ENCODE measurements at regions not wholly inside any gene's neighbourhood (a gene's known extent, or its start where the extent isn't known, plus 50 kb on each side); places are given as distances from the start of the nearest gene placed in this dataset.

- 54% methylated on average over 3 of the region's 3 CpGs for WGBS
- Histone ChIP-seq H3K4me3 (no peak overlapping the region), H3K36me3 (no peaks in the 10 kb centered on the region), H3K9me3 (no peaks in the 10 kb centered on the region), H3K27ac (no peak overlapping the region), H3K4me1 (no peaks in the 10 kb centered on the region), H3K27me3 (no peaks in the 10 kb centered on the region)
- TF ChIP-seq EP300 (IDR thresholded peaks at IDR 0.05) (no peak), POLR2AphosphoS5 (IDR thresholded peaks at IDR 0.05) (no peak), CTCF (IDR thresholded peaks at IDR 0.05) (no peak), POLR2A (IDR thresholded peaks at IDR 0.05) (no peak)
- DNase-seq (ENCODE audit: low spot score in 2 of 2), result no peak
Measured at GRCh38 chr7:15086131-15086611, 183.6 kb upstream of the DGKB start.

- Histone ChIP-seq H3K4me1 (no peaks in the 10 kb centered on the region), H3K36me3 (no peaks in the 10 kb centered on the region), H3K9me3 (no peaks in the 10 kb centered on the region), H3K27me3 (no peaks in the 10 kb centered on the region), H3K4me3 (no peak overlapping the region), H3K27ac (no peak overlapping the region)
- TF ChIP-seq EP300 (IDR thresholded peaks at IDR 0.05) (no peak), POLR2A (IDR thresholded peaks at IDR 0.05) (no peak), CTCF (IDR thresholded peaks at IDR 0.05) (no peak), POLR2AphosphoS5 (IDR thresholded peaks at IDR 0.05) (no peak)
- DNase-seq (ENCODE audit: low spot score in 2 of 2), result no peak
Measured at GRCh38 chr7:15085366-15085765, 182.8 kb upstream of the DGKB start.

- H3K4me1 ChIP-seq, result no peaks in the 10 kb centered on the region
- 52% methylated on average over 5 of the region's 5 CpGs for WGBS
- H3K27ac ChIP-seq, result no peak overlapping the region
- H3K36me3 ChIP-seq, result no peaks in the 10 kb centered on the region
- DNase-seq (ENCODE audit: low spot score in 2 of 2), result no peak
- H3K9me3 ChIP-seq, result no peaks in the 10 kb centered on the region
- H3K27me3 ChIP-seq, result no peaks in the 10 kb centered on the region
- TF ChIP-seq POLR2A (IDR thresholded peaks at IDR 0.05) (no peak), CTCF (IDR thresholded peaks at IDR 0.05) (no peak), POLR2AphosphoS5 (IDR thresholded peaks at IDR 0.05) (no peak), EP300 (IDR thresholded peaks at IDR 0.05) (no peak)
- no peak overlapping the region for H3K4me3 ChIP-seq
Measured at GRCh38 chr7:15084368-15084767, 181.8 kb upstream of the DGKB start.

GRCh38 chr7:15081891-15082290 lies 179.3 kb upstream of the DGKB start:
- no peak overlapping the region for H3K27ac ChIP-seq
- 98% methylated on average over 1 of the region's 1 CpG for WGBS
- H3K4me3 ChIP-seq, result no peak overlapping the region
- H3K27me3 ChIP-seq, result no peaks in the 10 kb centered on the region
- TF ChIP-seq CTCF (IDR thresholded peaks at IDR 0.05) (no peak), EP300 (IDR thresholded peaks at IDR 0.05) (no peak), POLR2A (IDR thresholded peaks at IDR 0.05) (no peak), POLR2AphosphoS5 (IDR thresholded peaks at IDR 0.05) (no peak)
- no peaks in the 10 kb centered on the region for H3K4me1 ChIP-seq
- no peaks in the 10 kb centered on the region for H3K36me3 ChIP-seq
- no peak for DNase-seq (ENCODE audit: low spot score in 2 of 2)
- H3K9me3 ChIP-seq, result no peaks in the 10 kb centered on the region

GRCh38 chr7:15073301-15073700 lies 170.8 kb upstream of the DGKB start:
- H3K4me3 ChIP-seq, result no peak overlapping the region
- no peaks in the 10 kb centered on the region for H3K4me1 ChIP-seq
- 44% methylated on average over 5 of the region's 5 CpGs for WGBS
- H3K27me3 ChIP-seq, result no peaks in the 10 kb centered on the region
- no peaks in the 10 kb centered on the region for H3K36me3 ChIP-seq
- H3K9me3 ChIP-seq, result no peaks in the 10 kb centered on the region
- H3K27ac ChIP-seq, result no peak overlapping the region
- DNase-seq (ENCODE audit: low spot score in 2 of 2), result no peak
- TF ChIP-seq EP300 (IDR thresholded peaks at IDR 0.05), result no peak
- TF ChIP-seq POLR2A (IDR thresholded peaks at IDR 0.05), result no peak
- TF ChIP-seq POLR2AphosphoS5 (IDR thresholded peaks at IDR 0.05), result no peak
- no peak for TF ChIP-seq CTCF (IDR thresholded peaks at IDR 0.05)
